ENCODE measurements at regions not wholly inside any gene's neighbourhood (a gene's known extent, or its start where the extent isn't known, plus 50 kb on each side); places are given as distances from the start of the nearest gene placed in this dataset.
A peak's percentile ranks its signal among the peaks of the same experiment; 100 is the strongest.
"Not testable (repeated sequence)": the region's sequence is repeated elsewhere in the genome, so short reads cannot be mapped to it uniquely, and the experiment has no call there.

DNA sequence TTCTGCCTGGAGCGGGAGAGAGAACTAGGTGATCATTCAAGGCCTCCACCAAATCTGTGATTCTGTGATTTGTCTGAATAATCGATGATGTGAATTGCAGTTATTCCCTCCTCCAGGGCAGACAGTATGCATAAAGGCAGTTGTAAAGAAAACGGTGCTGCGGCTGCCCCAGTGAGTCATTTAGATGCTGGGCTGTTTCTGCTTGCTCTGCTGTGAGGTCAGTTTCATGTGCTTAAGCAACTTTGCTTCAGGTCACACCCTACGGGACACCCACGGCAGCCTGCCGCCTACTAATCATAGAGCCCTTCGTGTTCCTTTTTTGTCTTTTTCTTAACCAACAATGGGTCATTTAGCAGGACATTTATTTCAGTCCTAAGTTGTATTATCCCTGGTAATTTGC, 158.1 kb upstream of the PITRM1 start:
- no peak for DNase-seq

DNA sequence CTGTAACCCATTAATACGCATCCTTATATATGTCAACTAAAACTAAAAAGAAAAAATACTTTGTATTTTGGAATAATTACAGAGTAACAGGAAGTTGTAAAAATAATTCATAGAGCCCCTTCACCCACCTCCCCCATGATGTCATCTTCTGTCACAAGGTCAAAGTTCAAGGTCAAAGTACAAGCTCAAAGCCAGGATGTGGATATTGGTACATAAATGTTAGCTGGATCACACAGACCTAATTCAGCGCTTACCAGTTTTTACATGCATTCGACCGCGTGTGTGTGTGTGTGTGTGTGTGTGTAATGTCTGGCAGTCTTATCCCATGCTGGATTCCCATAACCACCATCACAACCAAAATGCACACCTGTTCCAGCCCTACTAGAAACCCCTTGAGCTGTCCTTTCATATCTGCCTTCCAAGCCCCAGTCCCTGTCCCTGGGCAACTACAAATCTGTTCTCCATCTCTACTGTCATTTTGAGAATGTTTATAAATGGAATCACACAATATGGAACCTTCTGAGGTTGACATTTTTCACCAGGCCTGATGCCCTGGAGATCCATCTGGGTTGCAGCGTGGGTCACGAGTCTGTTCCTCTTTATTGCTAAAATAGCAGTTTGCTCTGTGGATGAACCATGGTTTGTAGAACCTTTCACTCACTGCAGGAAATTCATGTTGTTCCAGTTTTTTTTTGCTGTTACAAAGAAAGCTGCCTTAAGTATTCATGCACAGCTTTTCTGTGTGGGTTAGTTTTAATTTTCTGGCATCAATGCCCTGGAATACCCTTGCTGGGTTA, 153.6 kb upstream of the PITRM1 start:
- no peak for DNase-seq

GRCh38 chr10:3324612-3325038, 152.0 kb upstream of the PITRM1 start:
- DNase-seq, result no peak

- DNase-seq, result no peak
Observed at GRCh38 chr10:3323865-3324498, 151.4 kb upstream of the PITRM1 start.

DNA sequence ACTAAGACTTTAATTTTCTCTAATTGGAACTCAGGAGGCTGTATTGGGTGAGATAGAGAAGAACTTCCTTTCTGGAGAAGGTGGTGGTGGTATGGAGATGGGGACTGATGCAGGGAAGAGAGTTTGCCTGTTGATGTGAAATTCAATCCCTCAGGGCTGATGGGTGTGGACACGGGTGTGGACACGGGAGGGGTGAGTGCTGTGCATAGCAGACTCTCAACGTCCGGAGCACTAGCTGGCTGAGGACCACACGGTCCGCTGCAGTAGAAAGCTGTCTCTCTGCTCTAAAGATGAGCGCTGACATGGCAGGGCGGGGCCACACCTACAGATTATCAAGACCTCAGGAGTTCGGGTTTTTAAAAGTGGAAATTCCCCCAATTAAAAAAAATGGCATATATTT, 148.5 kb upstream of the PITRM1 start:
- no peak for DNase-seq

GRCh38 chr10:3319811-3320226, 147.2 kb upstream of the PITRM1 start:
- no peak for DNase-seq

DNA sequence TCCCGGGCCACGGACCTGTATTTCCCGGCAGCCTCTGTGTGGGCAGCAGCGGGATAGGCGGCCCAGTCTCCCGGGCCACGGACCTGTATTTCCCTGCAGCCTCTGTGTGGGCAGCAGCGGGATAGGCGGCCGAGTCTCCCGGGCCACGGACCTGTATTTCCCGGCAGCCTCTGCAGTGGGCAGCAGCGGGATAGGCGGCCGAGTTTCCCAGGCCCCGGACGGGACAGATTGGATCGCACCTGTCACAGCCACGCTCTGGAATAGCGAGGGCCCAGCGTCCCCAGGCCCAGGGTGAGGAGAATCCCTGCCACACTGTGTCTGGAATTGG, 145.9 kb upstream of the PITRM1 start:
- not testable (repeated sequence) for DNase-seq

DNA sequence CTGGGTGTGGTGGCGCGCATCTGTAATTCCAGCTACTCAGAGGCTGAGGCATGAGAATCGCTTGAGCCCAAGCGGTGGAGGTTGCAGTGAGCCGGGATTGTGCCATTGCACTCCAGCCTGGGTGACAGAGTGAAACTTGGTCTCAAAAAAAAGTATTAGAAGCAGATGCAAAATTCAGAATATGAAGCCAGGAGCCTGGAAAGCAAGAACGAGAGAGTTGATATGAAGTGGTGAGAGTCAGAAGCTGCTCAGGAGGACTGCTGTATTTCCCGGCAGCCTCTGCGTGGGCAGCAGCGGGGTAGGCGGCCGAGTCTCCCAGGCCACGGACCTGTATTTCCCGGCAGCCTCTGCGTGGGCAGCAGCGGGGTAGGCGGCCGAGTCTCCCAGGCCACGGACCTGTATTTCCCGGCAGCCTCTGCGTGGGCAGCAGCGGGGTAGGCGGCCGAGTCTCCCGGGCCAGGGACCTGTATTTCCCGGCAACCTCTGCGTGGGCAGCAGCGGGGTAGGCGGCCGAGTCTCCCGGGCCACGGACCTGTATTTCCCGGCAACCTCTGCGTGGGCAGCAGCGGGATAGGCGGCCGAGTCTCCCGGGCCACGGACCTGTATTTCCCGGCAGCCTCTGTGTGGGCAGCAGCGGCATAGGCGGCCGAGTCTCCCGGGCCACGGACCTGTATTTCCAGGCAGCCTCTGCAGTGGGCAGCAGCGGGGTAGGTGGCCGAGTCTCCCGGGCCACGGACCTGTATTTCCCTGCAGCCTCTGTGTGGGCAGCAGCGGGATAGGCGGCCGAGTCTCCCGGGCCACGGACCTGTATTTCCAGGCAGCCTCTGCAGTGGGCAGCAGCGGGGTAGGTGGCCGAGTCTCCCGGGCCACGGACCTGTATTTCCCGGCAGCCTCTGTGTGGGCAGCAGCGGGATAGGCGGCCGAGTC, 145.2 kb upstream of the PITRM1 start:
- DNase-seq, result not testable (repeated sequence)

- not testable (repeated sequence) for DNase-seq
Observed at GRCh38 chr10:3314445-3315085, 142.0 kb upstream of the PITRM1 start.

DNA sequence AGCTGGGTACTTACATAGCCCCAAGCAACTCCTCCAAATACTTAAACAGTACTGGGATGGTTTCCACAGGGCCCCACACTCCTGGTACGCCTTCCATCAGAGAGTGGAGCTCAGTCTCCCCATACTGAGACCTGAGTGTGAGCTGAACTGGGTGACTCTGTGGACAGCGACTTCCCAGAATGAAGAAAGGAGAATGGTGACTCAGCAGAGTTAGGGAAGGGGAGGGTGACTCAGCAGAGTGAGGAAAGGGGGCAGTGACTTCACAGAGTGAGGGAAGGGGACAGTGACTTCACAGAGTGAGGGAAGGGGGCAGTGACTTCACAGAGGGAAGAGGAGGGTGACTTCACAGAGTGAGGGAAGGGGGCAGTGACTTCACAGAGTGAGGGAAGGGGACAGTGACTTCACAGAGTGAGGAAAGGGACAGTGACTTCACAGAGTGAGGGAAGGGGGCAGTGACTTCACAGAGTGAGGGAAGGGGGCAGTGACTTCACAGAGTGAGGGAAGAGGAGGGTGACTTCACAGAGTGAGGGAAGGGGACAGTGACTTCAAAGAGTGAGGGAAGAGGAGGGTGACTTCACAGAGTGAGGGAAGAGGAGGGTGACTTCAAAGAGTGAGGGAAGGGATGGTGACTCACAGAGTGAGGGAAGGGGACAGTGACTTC, 141.3 kb upstream of the PITRM1 start:
- not testable (repeated sequence) for DNase-seq

GRCh38 chr10:3312403-3312940, 139.9 kb upstream of the PITRM1 start:
- DNase-seq, result no peak

DNA sequence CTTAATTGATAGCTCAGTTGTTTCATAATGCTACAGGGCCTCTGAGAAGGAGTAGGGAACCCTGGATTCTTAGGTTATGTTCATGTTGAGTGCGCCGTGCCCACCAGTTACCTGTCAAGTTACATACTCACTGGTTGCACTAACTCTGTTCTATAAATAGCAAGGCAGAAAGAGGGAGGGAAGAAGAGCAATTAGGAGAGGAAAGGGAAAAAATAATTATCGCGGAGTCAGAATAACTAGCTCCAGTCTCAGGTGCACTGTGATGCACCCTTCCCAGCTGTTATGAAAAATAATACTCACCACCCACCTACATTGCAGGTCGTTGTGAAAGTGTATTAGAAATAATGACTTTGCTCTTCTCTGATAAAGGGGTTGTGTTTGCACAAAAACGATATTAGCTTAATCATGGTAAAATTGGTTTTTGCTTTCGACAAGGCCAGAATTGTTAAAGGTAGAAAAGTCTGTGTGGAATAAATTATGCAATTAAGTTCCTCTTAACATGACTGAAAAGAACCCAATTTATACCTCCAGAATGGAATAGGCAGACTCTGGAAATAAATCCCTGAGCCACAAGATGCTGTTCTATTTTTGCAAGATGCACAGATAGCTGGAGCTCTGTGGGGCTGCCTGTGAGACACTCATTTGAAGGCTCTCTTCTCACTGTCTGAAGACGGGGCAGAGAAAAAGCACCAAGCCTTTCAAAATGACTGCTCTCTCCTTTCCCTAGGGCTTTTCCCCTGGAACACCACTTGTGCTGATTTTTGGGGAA, 137.6 kb upstream of the PITRM1 start:
- no peak for DNase-seq

- no peak for DNase-seq
Observed at GRCh38 chr10:3306050-3306449, 133.5 kb upstream of the PITRM1 start.

- no peak for DNase-seq
Observed at GRCh38 chr10:3295582-3296151, 123.1 kb upstream of the PITRM1 start.

GRCh38 chr10:3294919-3295581, 122.5 kb upstream of the PITRM1 start:
- peak; percentile 59 for DNase-seq

GRCh38 chr10:3293581-3294431, 121.2 kb upstream of the PITRM1 start:
- no peak for DNase-seq

- no peak for DNase-seq
Observed at GRCh38 chr10:3292636-3293035, 120.1 kb upstream of the PITRM1 start.

GRCh38 chr10:3290550-3290949, 118.0 kb upstream of the PITRM1 start:
- DNase-seq, result no peak
